ENCODE measurements at regions not wholly inside any gene's neighbourhood (a gene's known extent, or its start where the extent isn't known, plus 50 kb on each side); places are given as distances from the start of the nearest gene placed in this dataset.
"Not testable (repeated sequence)": the region's sequence is repeated elsewhere in the genome, so short reads cannot be mapped to it uniquely, and the experiment has no call there.

DNA sequence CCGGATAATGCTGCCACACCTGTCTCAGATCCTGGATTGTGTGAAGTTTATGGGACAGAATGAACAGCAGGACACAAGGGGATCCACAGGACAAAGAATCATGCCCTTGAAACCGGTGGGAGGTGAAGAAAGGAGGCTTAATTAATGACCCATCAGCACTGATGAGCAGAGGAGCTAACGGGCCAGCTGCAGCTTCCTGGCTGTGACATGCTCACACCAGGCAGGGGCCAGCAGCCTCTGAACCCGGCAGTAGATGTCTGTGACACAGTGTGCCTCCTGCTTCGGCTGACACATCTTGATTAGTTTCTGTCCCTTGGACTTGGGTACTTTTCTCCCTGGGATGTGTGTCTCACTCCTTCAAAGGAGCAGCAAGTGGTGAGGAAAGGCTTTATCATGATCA is 328.8 kb upstream of the BRINP1 start:
- no peak for DNase-seq (ENCODE audit: low read depth in 4 of 4, low spot score in 2 of 4)

DNA sequence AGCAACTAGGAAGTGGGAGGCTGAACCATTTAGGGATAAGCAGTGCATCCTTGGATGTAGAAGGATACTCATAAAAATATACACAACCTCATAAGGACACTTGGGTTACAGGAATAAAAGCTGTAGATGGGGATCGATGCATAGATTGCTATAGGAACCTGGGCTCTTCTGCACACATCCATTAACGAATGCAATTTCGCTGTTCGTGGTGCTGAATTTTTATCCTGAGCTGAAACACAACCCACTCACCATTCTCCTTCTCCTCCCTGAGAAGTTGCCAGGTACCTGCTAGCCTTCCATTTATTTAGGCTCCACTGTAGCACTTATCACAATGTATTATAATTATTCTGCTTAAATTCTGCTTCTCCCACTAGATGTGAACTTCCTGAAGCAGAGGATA is 320.6 kb upstream of the BRINP1 start:
- DNase-seq (ENCODE audit: low read depth in 4 of 4, low spot score in 2 of 4) = peak in 3 of 4 donors; percentile 11 to 28 (median 27)

DNA sequence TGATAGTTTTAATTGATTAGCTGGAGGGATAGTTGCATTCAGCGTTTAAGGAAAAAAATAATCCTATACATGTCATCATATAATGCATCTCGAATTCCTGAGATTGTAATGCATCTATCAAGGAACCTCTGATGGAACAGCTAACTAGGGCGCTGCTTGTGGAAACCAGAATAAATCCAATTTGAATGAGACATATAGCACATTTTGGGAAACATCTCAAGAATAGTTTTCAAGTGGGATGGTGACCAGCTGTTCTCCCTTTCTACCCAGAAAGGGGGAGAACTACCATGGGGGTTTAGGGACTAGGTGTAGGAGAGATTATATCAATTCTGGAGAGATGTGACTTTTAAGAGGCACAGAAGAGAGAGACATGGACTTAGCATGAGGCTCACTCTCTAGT is 319.3 kb upstream of the BRINP1 start:
- no peak for DNase-seq (ENCODE audit: low read depth in 4 of 4, low spot score in 2 of 4)

DNA sequence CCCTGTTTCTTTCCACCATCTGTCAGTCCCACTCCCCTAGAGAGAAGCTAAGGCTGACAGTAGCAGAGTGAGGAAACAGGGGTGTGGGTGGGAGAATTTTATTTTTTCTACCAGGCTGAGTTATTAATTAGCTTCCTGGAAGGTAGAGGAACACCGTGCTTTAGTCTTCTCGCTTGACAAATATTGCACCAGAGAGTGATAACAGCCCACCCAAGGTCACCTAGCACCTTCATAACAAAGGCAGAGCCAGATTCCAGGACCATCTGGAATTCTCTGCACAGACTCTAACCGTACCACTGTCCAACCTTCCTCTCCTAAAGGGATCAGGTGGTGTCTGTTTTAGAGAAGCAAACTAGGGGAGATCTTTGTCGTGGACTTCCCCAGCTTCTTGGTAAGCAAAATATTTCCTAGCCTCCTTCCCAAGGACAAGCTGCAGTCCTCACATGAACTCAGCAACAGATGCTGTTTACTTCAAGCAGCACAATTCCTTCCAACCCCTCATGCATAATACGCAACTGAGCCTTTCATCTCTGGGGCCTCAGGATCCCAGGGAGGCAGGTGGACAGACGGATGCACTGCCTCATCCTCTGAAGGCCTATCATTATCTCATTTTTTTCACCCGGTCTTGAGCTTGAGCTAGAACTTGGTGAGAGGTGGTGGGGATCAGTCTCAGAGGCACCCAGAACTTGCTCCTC is 308.7 kb upstream of the BRINP1 start:
- no peak for DNase-seq (ENCODE audit: low read depth in 4 of 4, low spot score in 2 of 4)

DNA sequence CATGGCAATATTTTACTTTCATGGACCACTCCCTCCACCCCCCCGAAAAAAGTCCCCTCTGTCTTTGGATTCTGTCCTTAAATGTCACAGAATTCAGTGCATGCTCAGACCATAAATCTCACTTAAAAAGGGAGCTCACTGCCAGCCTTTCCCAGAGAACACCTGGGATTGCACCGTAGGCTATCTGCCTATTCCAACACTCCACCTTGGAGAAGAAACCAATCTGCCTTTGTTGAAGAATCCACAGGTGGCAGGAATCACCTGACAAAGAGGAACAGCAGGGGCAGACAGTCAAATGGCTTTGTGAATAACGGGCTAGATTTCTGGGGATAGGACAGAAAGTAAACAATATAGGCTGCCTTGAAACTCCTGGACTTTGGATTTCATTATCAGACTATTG is 306.7 kb upstream of the BRINP1 start:
- DNase-seq (ENCODE audit: low read depth in 4 of 4, low spot score in 2 of 4) = no peak

DNA sequence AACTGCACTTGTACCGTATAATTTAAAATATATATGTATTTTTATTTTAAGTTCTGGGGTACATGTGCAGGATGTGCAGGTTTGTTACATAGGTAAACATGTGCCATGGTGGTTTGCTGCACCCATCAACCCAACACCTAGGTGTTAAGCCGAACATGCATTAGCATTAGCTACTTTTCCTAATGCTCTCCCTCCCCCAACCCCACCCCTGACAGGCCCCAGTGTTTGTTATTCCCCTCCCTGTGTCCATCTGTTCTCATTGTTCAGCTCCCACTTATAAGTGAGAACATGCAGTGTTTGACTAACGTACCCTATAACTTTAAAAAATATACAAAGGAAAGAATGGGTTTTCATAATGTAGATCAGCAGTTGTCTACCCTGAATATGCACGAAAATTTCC is 303.5 kb upstream of the BRINP1 start:
- DNase-seq (ENCODE audit: low read depth in 4 of 4, low spot score in 2 of 4) = not testable (repeated sequence)

DNA sequence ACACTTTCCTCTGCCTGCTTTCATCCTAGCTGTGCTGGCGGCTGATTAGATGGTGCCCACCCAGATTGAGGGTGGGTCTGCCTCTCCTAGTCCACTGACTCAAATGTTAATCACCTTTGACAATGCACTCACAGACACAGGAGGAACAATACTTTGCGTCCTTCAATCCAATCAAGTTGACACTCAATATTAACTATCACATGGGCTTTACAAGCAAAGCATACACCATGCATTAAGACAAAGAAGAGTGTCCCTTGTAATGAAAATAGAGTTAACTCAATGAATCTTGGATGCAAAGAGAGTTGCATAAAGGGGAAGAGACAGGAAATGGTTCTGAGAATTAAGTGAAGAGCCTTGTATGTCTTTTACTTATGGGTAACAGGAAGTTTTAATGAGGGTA is 298.7 kb upstream of the BRINP1 start:
- DNase-seq (ENCODE audit: low read depth in 4 of 4, low spot score in 2 of 4) = no peak

DNA sequence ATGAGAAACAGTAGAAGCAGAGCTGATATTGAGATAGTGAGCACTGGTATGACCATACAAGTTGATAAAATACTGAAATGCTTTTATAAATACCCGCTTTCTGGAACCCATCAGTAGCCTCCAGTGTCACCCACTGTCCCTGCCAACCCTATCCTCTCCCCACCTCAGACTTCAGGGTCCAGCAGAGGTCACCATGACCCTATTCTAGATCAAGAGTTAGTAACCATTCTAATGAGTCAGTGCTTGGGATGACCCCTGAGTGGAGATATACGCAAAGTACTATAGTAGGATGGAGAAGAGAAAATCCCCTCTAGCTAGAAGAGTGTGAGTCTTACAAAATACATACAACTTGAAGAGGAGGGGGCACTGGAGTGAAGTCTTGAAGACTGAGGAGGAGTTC is 297.9 kb upstream of the BRINP1 start:
- no peak for DNase-seq (ENCODE audit: low read depth in 4 of 4, low spot score in 2 of 4)

DNA sequence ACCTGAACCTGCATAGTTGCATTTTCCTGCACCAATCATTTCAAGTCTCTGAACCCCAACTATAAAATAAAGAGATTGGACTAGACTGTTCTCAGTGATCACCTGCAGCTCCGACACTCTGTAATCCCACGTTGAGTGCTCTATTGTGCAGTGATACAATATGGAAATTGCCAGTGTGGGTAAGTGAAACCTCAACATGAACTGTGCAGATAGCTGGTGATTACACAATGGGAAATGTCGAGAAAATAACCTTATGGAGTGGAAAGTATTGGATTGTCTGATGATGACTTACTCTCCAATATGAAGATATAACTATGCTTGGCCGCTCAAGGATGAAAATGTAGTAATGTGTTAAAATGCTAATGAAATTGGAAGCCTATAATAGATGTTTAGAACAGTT is 293.1 kb upstream of the BRINP1 start:
- no peak for DNase-seq (ENCODE audit: low read depth in 4 of 4, low spot score in 2 of 4)

DNA sequence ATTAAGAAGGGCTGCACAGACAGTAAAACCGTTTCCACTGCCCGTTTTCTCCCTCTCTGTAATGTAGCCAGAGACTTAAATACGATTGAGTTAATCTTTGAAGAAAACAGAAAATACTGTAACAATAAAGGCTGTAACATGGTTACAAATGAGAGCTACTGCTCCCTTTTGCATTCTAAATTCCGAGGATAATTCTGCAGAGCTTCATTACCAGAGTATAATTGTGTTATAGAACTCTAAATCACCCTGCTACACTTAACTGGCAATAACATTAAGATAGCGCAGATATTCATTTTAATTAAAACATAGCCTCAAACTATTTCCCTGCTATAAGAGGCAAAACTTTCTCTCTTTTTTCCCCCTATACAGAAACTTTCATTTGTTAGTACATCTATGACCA is 283.7 kb upstream of the BRINP1 start:
- DNase-seq (ENCODE audit: low read depth in 4 of 4, low spot score in 2 of 4) = no peak

DNA sequence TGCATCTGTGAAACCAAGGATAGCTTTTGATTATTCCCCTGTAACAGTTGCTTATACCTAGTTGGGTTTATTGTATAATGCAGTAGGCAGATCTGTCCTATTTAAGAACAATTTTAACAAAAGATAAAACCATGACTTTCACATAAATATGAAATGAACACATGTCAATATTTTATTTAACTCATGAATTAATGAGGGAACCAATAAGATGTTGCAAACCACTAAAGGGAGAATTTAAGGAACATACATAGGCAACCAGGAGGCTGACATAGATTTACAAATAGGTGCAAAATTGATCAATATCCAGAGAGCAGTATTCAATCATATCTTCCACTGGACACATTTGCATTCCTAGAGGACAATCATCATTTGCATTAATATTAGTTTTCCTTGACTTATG is 280.0 kb upstream of the BRINP1 start:
- DNase-seq (ENCODE audit: low read depth in 4 of 4, low spot score in 2 of 4) = no peak

DNA sequence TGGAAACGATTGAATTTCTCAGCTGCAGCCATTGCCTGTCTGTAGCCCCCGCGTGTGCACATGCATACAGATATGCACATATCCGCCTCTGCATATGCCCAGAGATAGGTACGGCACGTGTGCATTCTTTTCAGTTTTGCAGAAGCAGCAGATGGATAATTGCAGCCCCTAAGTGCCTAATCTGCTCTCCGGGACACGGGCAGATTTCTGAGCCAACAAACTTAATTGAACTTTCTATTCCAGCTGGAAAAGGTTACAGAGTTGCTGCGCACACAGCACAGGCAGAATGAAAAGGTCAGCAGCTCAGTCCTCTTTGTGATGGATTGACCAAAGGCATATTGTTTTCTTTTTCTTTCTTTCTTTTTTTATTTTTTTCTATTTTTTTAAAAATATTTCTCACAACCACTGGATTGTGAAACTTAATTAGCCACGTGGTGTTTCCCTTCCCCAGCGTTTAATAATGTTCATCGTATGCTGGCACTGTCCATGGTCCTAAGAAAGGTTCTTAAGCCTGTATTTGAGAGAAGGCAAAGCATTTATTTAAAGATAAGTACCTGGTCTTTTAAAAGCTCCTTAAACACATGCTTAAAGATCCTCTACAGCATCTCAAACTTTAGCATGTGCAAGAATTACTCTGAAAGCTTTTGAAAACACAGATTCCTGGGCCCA is 270.2 kb upstream of the BRINP1 start:
- peak; percentile 14 to 45 (median 22) for DNase-seq (ENCODE audit: low read depth in 4 of 4, low spot score in 2 of 4)

DNA sequence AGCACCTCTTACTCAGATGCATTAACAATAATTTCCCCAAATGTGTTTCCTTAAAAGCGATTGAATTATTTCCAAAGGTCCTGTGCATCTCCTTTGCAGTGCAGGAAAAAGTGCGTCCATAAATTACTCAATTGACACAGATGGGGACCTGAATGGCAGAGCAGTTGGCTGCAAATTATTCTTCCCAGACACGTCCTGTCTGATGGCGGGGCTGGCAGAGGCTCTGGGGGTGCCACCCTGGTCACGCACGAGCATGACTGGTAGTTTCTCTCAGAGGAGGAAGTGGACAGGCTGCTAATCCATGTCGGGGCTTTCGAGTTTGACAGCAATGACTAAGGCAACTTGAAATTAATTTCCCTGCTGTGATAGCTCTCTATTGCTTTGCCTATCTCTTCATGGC is 264.8 kb upstream of the BRINP1 start:
- DNase-seq (ENCODE audit: low read depth in 4 of 4, low spot score in 2 of 4) = no peak

DNA sequence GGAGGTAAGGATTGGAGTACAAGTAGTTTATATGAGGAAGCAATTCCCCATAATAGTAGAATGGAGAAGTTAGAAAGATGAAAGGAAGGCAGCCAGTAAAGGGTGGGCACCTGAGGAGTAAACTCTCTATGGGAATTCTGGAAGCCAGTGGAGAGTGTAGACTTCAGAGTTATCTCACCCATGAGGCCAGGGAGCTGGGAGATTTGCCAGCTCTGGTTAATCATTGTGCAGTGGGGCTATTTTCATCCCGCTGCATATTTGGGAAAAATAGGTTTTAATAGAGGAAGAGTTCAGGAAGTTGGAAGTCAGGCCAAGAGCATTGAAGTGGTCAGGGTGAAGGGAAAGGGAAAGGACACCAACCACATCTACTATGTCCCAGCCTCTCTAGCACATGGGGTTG is 242.3 kb upstream of the BRINP1 start:
- DNase-seq (ENCODE audit: low read depth in 4 of 4, low spot score in 2 of 4) = no peak

DNA sequence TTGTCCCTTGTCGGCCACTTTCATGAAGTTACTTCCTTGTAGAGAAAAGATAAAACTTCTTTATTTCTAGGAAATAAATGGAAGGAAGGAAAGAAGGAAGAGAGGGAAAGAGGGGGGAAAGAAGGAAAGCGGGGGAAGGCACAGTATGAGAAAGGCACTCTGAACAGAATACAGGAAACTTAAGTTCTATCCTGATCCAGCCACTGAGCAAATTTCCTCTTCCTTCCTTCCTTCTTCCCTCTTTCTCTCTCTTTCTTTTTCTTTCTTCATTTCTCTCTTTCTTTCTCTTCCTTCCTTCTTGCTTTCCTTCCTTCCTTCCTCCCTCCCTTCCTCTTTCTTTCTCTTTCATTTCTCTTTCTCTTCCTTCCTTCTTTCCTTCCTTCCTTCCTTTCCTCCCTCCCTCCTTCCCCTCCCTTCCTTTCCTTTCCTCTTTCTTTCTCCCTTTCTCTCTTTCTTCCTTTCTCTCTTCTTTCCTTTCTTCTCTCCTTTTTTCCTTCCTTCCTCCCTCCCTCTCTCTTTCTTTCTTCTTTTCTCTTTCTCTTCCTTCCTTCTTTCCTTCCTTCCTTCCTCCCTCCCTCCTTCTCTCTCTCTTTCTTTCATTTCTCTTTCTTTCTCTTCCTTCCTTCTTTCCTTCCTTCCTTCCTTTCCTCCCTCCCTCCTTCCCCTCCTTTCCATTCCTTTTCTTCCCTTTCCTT is 240.2 kb upstream of the BRINP1 start:
- no peak for DNase-seq (ENCODE audit: low read depth in 4 of 4, low spot score in 2 of 4)

DNA sequence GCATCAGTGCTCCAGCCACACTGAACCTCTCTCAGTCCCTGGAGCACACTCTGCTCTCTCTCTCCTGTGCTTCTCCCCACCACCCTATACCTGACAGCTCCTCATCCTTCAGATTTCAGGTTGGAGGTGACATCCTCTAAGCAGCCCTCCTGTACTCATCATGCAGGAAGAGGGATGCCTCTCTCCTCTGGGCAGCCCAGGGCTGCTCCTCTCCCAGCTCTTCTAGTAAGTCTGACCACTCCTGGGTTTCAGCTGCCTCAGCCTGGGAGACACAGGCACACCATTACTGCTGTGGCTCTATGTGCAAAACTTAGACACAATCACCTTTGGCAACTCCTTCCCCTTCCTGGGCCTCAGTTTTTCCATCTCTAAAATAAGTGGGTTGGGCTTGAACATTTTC is 232.4 kb upstream of the BRINP1 start:
- DNase-seq (ENCODE audit: low read depth in 4 of 4, low spot score in 2 of 4) = no peak

DNA sequence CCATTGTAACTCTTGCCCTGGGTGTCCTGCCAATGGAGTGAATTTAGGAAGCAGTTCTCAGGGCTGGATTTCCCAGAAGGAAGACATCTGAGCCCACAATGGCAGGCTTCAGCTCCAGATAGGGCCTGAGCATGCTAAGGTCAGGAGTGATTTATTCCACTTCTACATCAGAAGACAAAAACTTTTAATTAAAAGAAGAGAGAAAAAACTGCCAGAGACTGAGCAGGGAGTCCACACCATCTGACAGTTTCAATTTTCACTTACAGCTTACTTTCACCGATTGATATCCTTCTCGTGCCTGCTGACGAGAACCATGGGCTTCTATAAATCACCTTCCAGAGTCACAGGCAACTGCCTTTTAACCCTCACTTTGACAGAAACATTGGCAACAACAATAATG is 228.3 kb upstream of the BRINP1 start:
- DNase-seq (ENCODE audit: low read depth in 4 of 4, low spot score in 2 of 4) = peak in 2 of 4 donors; percentile 16 to 17

DNA sequence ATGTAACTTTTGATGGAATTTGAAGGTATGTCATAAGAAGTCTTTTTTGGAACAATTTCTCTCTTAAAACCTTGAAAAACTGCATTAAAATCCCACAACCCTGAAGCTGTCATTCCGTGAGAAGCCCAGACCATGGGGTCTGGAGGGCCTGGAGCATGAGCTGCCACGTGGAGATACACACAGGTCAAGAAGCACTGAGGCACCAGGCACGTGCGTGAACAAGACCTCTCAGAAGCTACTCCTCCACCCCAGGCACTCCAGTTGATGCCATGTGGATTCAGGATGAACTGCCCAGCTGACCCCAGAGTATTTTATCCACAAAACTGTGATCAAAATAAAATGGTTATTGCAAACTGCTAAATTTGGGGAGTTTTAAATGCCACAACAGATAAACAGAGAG is 227.5 kb upstream of the BRINP1 start:
- no peak for DNase-seq (ENCODE audit: low read depth in 4 of 4, low spot score in 2 of 4)

DNA sequence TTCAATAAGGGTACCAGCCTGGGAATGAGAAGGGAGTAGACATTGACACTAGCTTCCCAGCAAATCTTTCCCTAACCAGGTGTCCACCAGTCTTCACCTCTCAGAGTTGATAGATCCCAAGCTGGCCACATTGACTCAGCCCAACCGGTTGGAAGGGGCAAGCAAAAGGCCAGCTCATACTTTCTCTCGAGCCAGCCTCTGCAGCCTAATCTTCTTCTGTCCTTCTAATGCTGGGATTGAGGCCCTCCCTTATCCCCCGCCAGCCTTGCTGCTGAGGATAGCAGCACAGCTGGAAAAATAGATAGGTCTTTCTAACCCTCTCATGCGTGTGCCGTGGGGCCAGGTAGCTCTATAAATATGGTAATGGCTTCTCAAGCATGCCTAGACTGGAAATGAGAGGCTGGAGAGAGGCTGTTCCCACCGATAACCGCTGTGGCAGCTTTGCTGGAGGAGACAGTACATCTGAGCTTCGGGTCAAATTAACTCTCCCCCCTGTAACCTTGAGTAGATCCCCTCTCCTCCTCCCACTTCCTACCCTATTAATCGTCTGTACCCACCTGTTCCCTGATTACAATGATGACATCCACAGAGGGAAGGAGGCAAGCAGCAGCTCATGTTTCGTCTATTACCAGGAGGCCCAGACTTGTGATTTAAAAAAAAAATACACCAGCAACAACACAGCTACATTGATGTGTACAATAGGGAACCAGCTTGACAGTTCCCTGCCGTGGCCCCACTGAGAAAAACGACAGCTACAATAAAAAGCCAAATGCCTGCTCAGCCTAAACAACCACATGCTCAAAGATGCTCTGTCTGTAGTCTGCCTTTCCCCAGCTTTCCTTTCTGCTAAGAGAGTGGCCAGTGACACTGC is 219.9 kb upstream of the BRINP1 start:
- DNase-seq (ENCODE audit: low read depth in 4 of 4, low spot score in 2 of 4) = peak in 3 of 4 donors; percentile 31 to 56 (median 42)

DNA sequence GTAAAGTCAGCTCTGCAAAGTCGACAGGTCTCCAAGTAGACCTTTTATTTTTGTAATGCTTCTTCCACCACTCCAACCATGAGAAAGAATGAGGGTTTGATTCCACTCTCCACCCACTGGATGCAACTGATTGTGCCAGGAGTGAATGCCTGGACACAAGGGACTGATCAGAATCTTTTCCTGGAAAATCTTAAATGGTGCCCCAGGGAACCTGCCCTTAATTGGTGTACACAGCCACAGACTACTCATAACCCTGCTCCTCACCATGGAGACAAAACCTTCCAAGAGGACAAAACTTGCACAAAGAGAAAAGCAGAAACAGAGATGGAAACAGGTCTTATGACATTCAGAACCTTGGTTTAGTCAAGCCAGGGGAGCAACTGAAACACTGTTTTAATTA is 208.6 kb upstream of the BRINP1 start:
- DNase-seq (ENCODE audit: low read depth in 4 of 4, low spot score in 2 of 4) = no peak

DNA sequence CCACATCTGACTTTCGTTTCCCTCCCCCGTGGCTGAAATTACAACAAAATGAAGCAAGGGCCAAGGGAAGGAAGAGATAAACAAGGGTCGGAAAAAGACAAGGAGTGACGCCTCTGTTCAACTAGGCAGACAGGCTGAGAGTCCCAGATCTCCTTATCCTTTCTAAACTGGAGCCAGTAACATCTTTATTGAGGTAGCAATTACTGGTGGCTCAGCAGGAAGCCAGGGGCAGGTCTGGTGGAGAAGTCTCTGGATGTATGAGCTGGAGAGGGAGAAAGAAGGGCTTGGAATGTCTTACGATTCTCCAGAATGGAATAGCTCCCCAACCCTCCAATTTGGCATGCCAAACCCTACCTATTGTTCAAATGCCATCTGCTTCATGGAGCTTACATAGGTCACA is 190.8 kb upstream of the BRINP1 start:
- DNase-seq (ENCODE audit: low read depth in 4 of 4, low spot score in 2 of 4) = no peak

All from left renal cortex interstitium (tissue), 4 donors.